CD4-positive, CD25-positive, alpha-beta regulatory T cell (primary cell): ENCODE measurements at regions not wholly inside any gene's neighbourhood (a gene's known extent, or its start where the extent isn't known, plus 50 kb on each side); places are given as distances from the start of the nearest gene placed in this dataset.
"Not testable (repeated sequence)": the region's sequence is repeated elsewhere in the genome, so short reads cannot be mapped to it uniquely, and the experiment has no call there.

Source experiments
- ATAC-seq, 2 donors: fragments of 150-1000 bp; cut with Tn5 transposase; one replicate each; pipeline ENCODE4 v1.10.0; 2021; ENCODE audit warnings: low read depth in 2 of 2, moderate number of reproducible peaks in 2 of 2, moderate library complexity in 1 of 2
- DNase-seq, 3 donors: peaks; one replicate each; pipeline versions ENCODE4 v3.0.0 to v3.0.0-alpha.2; 2012 to 2022; ENCODE audit warnings: mixed read lengths in 1 of 3
- H3K27ac ChIP-seq: one replicate; pipeline ENCODE4 v1.7.0; 2013; ENCODE audit warnings: mild to moderate bottlenecking, low read length; ENCODE audit not compliant: insufficient read depth, poor library complexity, severe bottlenecking
- H3K27me3 ChIP-seq: one replicate; pipeline ENCODE4 v1.7.0; 2013; ENCODE audit warnings: low read length; ENCODE audit not compliant: control insufficient read depth, insufficient read depth
- H3K36me3 ChIP-seq: one replicate; pipeline ENCODE4 v1.7.0; 2013; ENCODE audit warnings: mild to moderate bottlenecking, low read length, moderate library complexity; ENCODE audit not compliant: control insufficient read depth, insufficient read depth
- H3K4me1 ChIP-seq: 2 replicates; pipeline ENCODE4 v1.7.0; 2013; ENCODE audit warnings: mild to moderate bottlenecking, low read length; ENCODE audit not compliant: insufficient read depth, control insufficient read depth, poor library complexity, severe bottlenecking
- H3K4me3 ChIP-seq: one replicate; pipeline ENCODE4 v1.7.0; 2013; ENCODE audit warnings: low read depth, mild to moderate bottlenecking, low read length, moderate library complexity
- H3K9me3 ChIP-seq, 2 experiments: 1 replicate in 1 of 2; 2 replicates in 1 of 2; pipeline ENCODE4 v1.7.0; 2013; ENCODE audit warnings: low read length in 2 of 2, mild to moderate bottlenecking in 1 of 2, moderate library complexity in 1 of 2; ENCODE audit not compliant: control insufficient read depth in 2 of 2
- H3K27ac Mint-ChIP-seq, 3 donors: one replicate each; pipeline ENCODE4 v1.8.0; 2020 to 2022; ENCODE audit warnings: mild to moderate bottlenecking in 3 of 3, mixed read lengths in 3 of 3, moderate library complexity in 2 of 3
- H3K27me3 Mint-ChIP-seq: one replicate; pipeline ENCODE4 v1.8.0; 2022; ENCODE audit warnings: mild to moderate bottlenecking, mixed read lengths
- H3K36me3 Mint-ChIP-seq: one replicate; pipeline ENCODE4 v1.8.0; 2020; ENCODE audit warnings: mixed read lengths
- H3K4me1 Mint-ChIP-seq, 4 donors: one replicate each; pipeline ENCODE4 v1.8.0; 2020 to 2022; ENCODE audit warnings: mixed read lengths in 4 of 4, mild to moderate bottlenecking in 1 of 4
- H3K4me3 Mint-ChIP-seq, 4 donors: one replicate each; pipeline ENCODE4 v1.8.0; 2020 to 2022; ENCODE audit warnings: mild to moderate bottlenecking in 4 of 4, mixed read lengths in 4 of 4, moderate library complexity in 3 of 4
- H3K9me3 Mint-ChIP-seq, 7 donors: one replicate each; pipeline ENCODE4 v1.8.0; 2020 to 2022; ENCODE audit warnings: mixed read lengths in 7 of 7, mild to moderate bottlenecking in 3 of 7, moderate library complexity in 2 of 7

DNA sequence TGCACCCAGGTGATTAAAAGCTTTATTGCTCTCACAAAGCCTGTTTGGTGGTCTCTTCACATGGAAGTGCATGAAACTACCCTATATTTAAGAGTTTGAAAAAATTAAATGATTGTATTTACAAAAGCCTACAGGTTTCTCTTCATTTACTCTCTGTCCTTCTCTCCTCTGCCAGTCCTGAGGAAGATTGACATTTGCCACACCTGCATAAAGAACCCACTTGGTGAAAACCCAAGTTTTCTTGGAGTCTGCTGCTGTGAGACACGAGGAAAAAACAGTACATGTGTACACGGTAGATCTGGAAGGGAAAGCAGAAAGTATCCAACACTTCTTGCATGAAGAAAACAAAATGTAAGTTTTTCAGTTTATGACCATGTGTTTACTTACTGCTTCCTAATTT lies 994.4 kb upstream of the POT1 start:
- H3K9me3 ChIP-seq, result no peaks in the 10 kb centered on the region
- Mint-ChIP-seq H3K4me3 (no peak overlapping the region), H3K9me3 (peaks cover 0 to 12% (median 5%) of the 10 kb centered on the region in 7 donors), H3K36me3 (no peaks in the 10 kb centered on the region), H3K27ac (no peak overlapping the region), H3K27me3 (no peaks in the 10 kb centered on the region), H3K4me1 (no peaks in the 10 kb centered on the region)
- H3K27me3 ChIP-seq, result no peaks in the 10 kb centered on the region
- H3K4me1 ChIP-seq, result no peaks in the 10 kb centered on the region
- H3K36me3 ChIP-seq, result no peaks in the 10 kb centered on the region
- no peak overlapping the region for H3K27ac ChIP-seq
- ATAC-seq (no peak), DNase-seq (no peak)
- H3K4me3 ChIP-seq, result no peak overlapping the region

GRCh38 chr7:125915381-125915948 lies 985.8 kb upstream of the POT1 start:
- not testable (repeated sequence) for H3K27me3 Mint-ChIP-seq, H3K36me3 Mint-ChIP-seq, ATAC-seq, H3K4me3 Mint-ChIP-seq, H3K4me1 Mint-ChIP-seq, H3K9me3 ChIP-seq, H3K4me1 ChIP-seq, H3K4me3 ChIP-seq, H3K27me3 ChIP-seq, H3K27ac Mint-ChIP-seq, DNase-seq, H3K36me3 ChIP-seq, H3K27ac ChIP-seq
- H3K9me3 Mint-ChIP-seq, result peaks cover 0 to 19% (median 6%) of the 10 kb centered on the region in 7 donors

DNA sequence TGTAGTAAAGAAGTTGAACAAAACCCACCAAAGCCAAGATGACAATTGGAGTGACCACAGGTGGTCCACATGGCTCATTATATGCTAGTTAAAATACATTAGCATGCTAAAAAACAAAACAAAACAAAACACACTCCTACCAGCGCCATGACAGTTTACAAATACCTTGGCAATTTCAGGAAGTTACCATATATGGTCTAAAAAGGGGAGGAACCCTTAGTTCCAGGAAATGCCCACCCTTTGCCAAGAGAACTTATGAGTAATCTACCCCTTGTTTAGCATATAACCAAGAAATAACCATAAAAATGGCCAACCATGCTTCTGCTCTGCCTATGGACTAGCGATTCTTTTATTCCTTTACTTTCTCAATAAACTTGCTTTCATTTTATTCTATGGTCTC lies 979.1 kb upstream of the POT1 start:
- Mint-ChIP-seq H3K9me3 (peaks cover 2 to 24% (median 6%) of the 10 kb centered on the region in 7 donors), H3K4me3 (no peak overlapping the region), H3K27me3 (no peaks in the 10 kb centered on the region)

GRCh38 chr7:125899577-125899976 lies 970.0 kb upstream of the POT1 start:
- Histone ChIP-seq H3K4me1 (no peaks in the 10 kb centered on the region), H3K36me3 (no peaks in the 10 kb centered on the region), H3K27ac (no peak overlapping the region), H3K9me3 (no peaks in the 10 kb centered on the region), H3K27me3 (no peaks in the 10 kb centered on the region), H3K4me3 (no peak overlapping the region)
- DNase-seq, result no peak
- H3K9me3 Mint-ChIP-seq, result peaks cover 3 to 20% (median 5%) of the 10 kb centered on the region in 7 donors
- ATAC-seq, result no peak
- no peak overlapping the region for H3K27ac Mint-ChIP-seq
- H3K4me3 Mint-ChIP-seq, result no peak overlapping the region
- H3K4me1 Mint-ChIP-seq, result no peaks in the 10 kb centered on the region
- H3K36me3 Mint-ChIP-seq, result no peaks in the 10 kb centered on the region
- no peaks in the 10 kb centered on the region for H3K27me3 Mint-ChIP-seq

More for the DNA sequence above, 979.1 kb upstream of the POT1 start:
- Histone ChIP-seq H3K27ac (no peak overlapping the region), H3K4me3 (no peak overlapping the region), H3K36me3 (no peaks in the 10 kb centered on the region), H3K9me3 (no peaks in the 10 kb centered on the region), H3K4me1 (no peaks in the 10 kb centered on the region), H3K27me3 (no peaks in the 10 kb centered on the region)
- H3K36me3 Mint-ChIP-seq, result no peaks in the 10 kb centered on the region
- ATAC-seq, result no peak
- DNase-seq, result no peak
- no peaks in the 10 kb centered on the region for H3K4me1 Mint-ChIP-seq
- H3K27ac Mint-ChIP-seq, result no peak overlapping the region

DNA sequence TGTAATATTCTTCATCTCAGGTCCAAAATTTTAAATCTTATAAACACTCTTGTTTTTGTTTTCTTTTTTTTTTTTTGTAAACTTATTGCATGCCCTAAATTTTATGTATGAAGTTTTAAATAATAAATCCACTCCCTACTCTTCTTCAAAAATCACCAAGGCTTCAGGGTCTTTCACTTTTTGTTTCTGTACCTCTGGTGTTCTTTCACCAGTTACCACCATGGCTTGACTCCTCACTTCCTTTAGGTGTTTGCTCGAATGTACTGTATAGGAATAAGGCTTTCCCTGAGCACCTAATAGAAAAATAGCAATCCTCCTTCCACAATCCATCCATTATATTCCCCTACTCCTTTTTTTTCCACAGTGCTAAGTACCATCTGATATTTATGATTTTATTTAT lies 962.8 kb upstream of the POT1 start:
- peaks cover 0 to 17% (median 4%) of the 10 kb centered on the region in 7 donors for H3K9me3 Mint-ChIP-seq
- H3K36me3 ChIP-seq, result no peaks in the 10 kb centered on the region
- no peaks in the 10 kb centered on the region for H3K9me3 ChIP-seq
- no peaks in the 10 kb centered on the region for H3K4me1 ChIP-seq
- DNase-seq (no peak), ATAC-seq (no peak)
- peaks cover 3% of the 10 kb centered on the region for H3K36me3 Mint-ChIP-seq
- H3K27ac ChIP-seq, result no peak overlapping the region
- H3K4me3 Mint-ChIP-seq, result no peak overlapping the region
- H3K27me3 ChIP-seq, result no peaks in the 10 kb centered on the region
- no peak overlapping the region for H3K27ac Mint-ChIP-seq
- no peaks in the 10 kb centered on the region for H3K4me1 Mint-ChIP-seq
- no peak overlapping the region for H3K4me3 ChIP-seq
- H3K27me3 Mint-ChIP-seq, result no peaks in the 10 kb centered on the region

- Histone ChIP-seq H3K27ac (no peak overlapping the region), H3K36me3 (no peaks in the 10 kb centered on the region), H3K4me3 (no peak overlapping the region), H3K27me3 (no peaks in the 10 kb centered on the region), H3K9me3 (no peaks in the 10 kb centered on the region), H3K4me1 (no peaks in the 10 kb centered on the region)
- Mint-ChIP-seq H3K4me1 (no peaks in the 10 kb centered on the region), H3K9me3 (peaks cover 0 to 6% (median 0%) of the 10 kb centered on the region in 7 donors), H3K27me3 (no peaks in the 10 kb centered on the region), H3K36me3 (no peaks in the 10 kb centered on the region), H3K27ac (peak overlapping the region in 1 of 3 donors; percentile 60), H3K4me3 (no peak overlapping the region)
- DNase-seq (no peak), ATAC-seq (no peak)
These were observed 949.4 kb upstream of the POT1 start for GRCh38 chr7:125878988-125879387.

DNA sequence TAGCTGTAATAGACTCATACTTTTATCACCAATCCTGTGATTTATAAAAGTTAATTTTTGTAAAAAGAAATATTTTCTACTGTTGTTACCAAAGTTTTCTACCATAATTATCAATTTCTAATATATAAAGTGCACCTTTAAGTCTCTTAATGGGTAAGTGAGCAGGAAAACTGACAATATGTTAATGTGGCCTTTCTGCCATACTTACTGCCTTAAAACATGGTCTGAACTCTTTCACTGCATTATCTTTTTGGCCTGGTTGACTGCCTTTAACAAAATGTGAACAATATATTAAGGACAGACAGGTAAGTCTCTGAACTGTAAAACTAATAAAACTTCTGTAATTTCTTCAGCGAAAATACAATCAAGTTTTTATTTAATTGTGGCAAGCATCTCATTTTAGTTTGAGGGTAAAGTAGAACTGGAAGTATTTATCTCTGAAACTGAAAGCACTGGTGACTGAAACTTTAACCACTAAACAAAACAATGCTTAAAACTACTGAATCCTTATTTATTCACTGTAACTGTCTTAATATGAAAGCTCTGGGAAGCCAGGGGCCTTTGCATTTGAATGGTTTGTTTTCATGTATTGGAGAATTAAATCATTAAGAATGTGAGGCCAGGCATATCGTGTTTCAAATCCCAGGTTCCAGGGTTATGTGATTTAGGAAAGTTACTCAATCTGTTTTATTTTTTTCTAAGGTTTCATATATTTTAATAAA lies 948.8 kb upstream of the POT1 start:
- no peaks in the 10 kb centered on the region for H3K4me1 Mint-ChIP-seq
- H3K27me3 ChIP-seq, result no peaks in the 10 kb centered on the region
- no peak overlapping the region for H3K4me3 Mint-ChIP-seq
- no peaks in the 10 kb centered on the region for H3K36me3 ChIP-seq
- H3K36me3 Mint-ChIP-seq, result no peaks in the 10 kb centered on the region
- ATAC-seq (no peak), DNase-seq (no peak)
- H3K27ac Mint-ChIP-seq, result no peak overlapping the region
- no peak overlapping the region for H3K4me3 ChIP-seq
- H3K4me1 ChIP-seq, result no peaks in the 10 kb centered on the region
- H3K27ac ChIP-seq, result no peak overlapping the region
- H3K9me3 ChIP-seq, result no peaks in the 10 kb centered on the region
- H3K9me3 Mint-ChIP-seq, result peaks cover 0 to 6% (median 0%) of the 10 kb centered on the region in 7 donors
- no peaks in the 10 kb centered on the region for H3K27me3 Mint-ChIP-seq

GRCh38 chr7:125877246-125877645 lies 947.6 kb upstream of the POT1 start:
- Histone ChIP-seq H3K4me1 (no peaks in the 10 kb centered on the region), H3K9me3 (no peaks in the 10 kb centered on the region), H3K4me3 (no peak overlapping the region), H3K36me3 (no peaks in the 10 kb centered on the region), H3K27ac (no peak overlapping the region), H3K27me3 (no peaks in the 10 kb centered on the region)
- Mint-ChIP-seq H3K36me3 (no peaks in the 10 kb centered on the region), H3K4me1 (no peaks in the 10 kb centered on the region), H3K4me3 (no peak overlapping the region), H3K9me3 (peaks cover 0 to 6% (median 3%) of the 10 kb centered on the region in 7 donors), H3K27ac (no peak overlapping the region), H3K27me3 (no peaks in the 10 kb centered on the region)
- ATAC-seq, result no peak
- no peak for DNase-seq
